Gastrocnemius medialis (tissue), 4 donors: ENCODE measurements at regions not wholly inside any gene's neighbourhood (a gene's known extent, or its start where the extent isn't known, plus 50 kb on each side); places are given as distances from the start of the nearest gene placed in this dataset.

Experiments
- ATAC-seq, 2 donors: fragments of 150-250 bp; one replicate each; pipeline ENCODE4 v1.9.1; 2016
- DNase-seq, 2 donors: peaks; one replicate each; pipeline ENCODE4 v3.0.0-alpha.2; 2019
- H3K27ac ChIP-seq, 4 donors: fragments of 200-600 bp; sonication (generic); 1 replicate in 1 of 4; 2 replicates in 3 of 4; pipeline ENCODE4 v1.5.1; 2016 to 2018; ENCODE audit warnings: mild to moderate bottlenecking in 2 of 4, moderate library complexity in 1 of 4
- H3K27me3 ChIP-seq, 3 donors: fragments of 200-600 bp; sonication (generic) in 2 of 3; 1 replicate in 1 of 3; 2 replicates in 2 of 3; pipeline versions ENCODE4 v1.5.1 to v1.6.0; 2016 to 2019; ENCODE audit warnings: mild to moderate bottlenecking in 1 of 3, moderate library complexity in 1 of 3
- H3K36me3 ChIP-seq, 2 donors: fragments of 200-600 bp; sonication (generic) in 1 of 2; one replicate each; pipeline ENCODE4 v1.5.1; 2017 to 2018
- H3K4me1 ChIP-seq, 2 donors: fragments of 200-600 bp; sonication (generic) in 1 of 2; one replicate each; pipeline ENCODE4 v1.5.1; 2016 to 2017; ENCODE audit warnings: mild to moderate bottlenecking in 2 of 2
- H3K4me3 ChIP-seq, 4 donors: fragments of 200-600 bp; sonication (generic) in 3 of 4; 1 replicate in 1 of 4; 2 replicates in 3 of 4; pipeline ENCODE4 v1.5.1; 2016 to 2019; ENCODE audit warnings: mild to moderate bottlenecking in 2 of 4
- H3K9me3 ChIP-seq, 3 donors: fragments of 200-600 bp; sonication (generic) in 2 of 3; 1 replicate in 1 of 3; 2 replicates in 2 of 3; pipeline ENCODE4 v1.5.1; 2016 to 2019
- POLR2A ChIP-seq, 2 donors: fragments of 450-650 bp; IDR thresholded peaks; one replicate each; pipeline ENCODE4 v1.6.1; 2017; ENCODE audit warnings: antibody characterized with exemption in 2 of 2, mild to moderate bottlenecking in 2 of 2, moderate library complexity in 2 of 2
- in situ Hi-C, 4 donors: fragments of 200-750 bp; cut with MboI; loops; one replicate each; pipeline versions ENCODE4 v1.15.0 to v1.8.0; 2017; ENCODE audit warnings: low sequenced_read_pairs in 4 of 4
- intact Hi-C: fragments of 100-400 bp; cut with DNase I; formaldehyde crosslinking; loops from one replicate; pipeline ENCODE4 v1.15.1; 2023; ENCODE audit warnings: low total_unique reads
- TF ChIP-seq, protein P1 (sequence below), 5 experiments: fragments of 450-650 bp in 3 of 5; fragments of 200-600 bp in 2 of 5; sonication (generic) in 2 of 5; IDR thresholded peaks in 4 of 5; conservative IDR thresholded peaks in 1 of 5; 1 replicate in 4 of 5; 2 replicates in 1 of 5; pipeline ENCODE4 v1.5.1; 2016 to 2019; ENCODE audit warnings: antibody characterized with exemption in 5 of 5, mild to moderate bottlenecking in 3 of 5, moderate library complexity in 3 of 5

GRCh38 chr3:152559246-152559645, 275.7 kb upstream of the P2RY1 start:
- DNase-seq (no peak), ATAC-seq (no peak)
- Histone ChIP-seq H3K27me3 (no peaks in the 10 kb centered on the region), H3K4me3 (no peak overlapping the region), H3K4me1 (peaks cover 37 to 39% of the 10 kb centered on the region in 2 donors), H3K9me3 (no peaks in the 10 kb centered on the region), H3K27ac (no peak overlapping the region), H3K36me3 (no peaks in the 10 kb centered on the region)
- in situ Hi-C loops (no loop called here), intact Hi-C loops (loop anchor here (10.0 kb wide), 1 partner anchor 304 kb away; no protein-coding TSS in a partner anchor)
- TF ChIP-seq, protein P1, sequence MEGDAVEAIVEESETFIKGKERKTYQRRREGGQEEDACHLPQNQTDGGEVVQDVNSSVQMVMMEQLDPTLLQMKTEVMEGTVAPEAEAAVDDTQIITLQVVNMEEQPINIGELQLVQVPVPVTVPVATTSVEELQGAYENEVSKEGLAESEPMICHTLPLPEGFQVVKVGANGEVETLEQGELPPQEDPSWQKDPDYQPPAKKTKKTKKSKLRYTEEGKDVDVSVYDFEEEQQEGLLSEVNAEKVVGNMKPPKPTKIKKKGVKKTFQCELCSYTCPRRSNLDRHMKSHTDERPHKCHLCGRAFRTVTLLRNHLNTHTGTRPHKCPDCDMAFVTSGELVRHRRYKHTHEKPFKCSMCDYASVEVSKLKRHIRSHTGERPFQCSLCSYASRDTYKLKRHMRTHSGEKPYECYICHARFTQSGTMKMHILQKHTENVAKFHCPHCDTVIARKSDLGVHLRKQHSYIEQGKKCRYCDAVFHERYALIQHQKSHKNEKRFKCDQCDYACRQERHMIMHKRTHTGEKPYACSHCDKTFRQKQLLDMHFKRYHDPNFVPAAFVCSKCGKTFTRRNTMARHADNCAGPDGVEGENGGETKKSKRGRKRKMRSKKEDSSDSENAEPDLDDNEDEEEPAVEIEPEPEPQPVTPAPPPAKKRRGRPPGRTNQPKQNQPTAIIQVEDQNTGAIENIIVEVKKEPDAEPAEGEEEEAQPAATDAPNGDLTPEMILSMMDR (IDR thresholded peaks at IDR 0.05 in 4 of 5, conservative IDR thresholded peaks at IDR 0.05 in 1 of 5) = no peak
- no peak for TF ChIP-seq POLR2A (IDR thresholded peaks at IDR 0.05)

GRCh38 chr3:152564459-152564858, 270.5 kb upstream of the P2RY1 start:
- peak overlapping the region in 3 of 4 donors; percentile 54 to 63 (median 57) for H3K27ac ChIP-seq
- DNase-seq (no peak), ATAC-seq (no peak)
- TF ChIP-seq POLR2A (IDR thresholded peaks at IDR 0.05) = no peak
- no peaks in the 10 kb centered on the region for H3K27me3 ChIP-seq
- in situ Hi-C loops (no loop called here), intact Hi-C loops (no loop called here)
- no peak overlapping the region for H3K4me3 ChIP-seq
- H3K4me1 ChIP-seq = peaks cover 11 to 14% of the 10 kb centered on the region in 2 donors
- H3K36me3 ChIP-seq = no peaks in the 10 kb centered on the region
- no peaks in the 10 kb centered on the region for H3K9me3 ChIP-seq

- TF ChIP-seq, protein P1 (IDR thresholded peaks at IDR 0.05 in 4 of 5, conservative IDR thresholded peaks at IDR 0.05 in 1 of 5) = peak; percentile 8 to 54 (median 50)
- no peak for TF ChIP-seq POLR2A (IDR thresholded peaks at IDR 0.05)
- DNase-seq (peak; percentile 30 to 37), ATAC-seq (peak in 1 of 2 donors; percentile 62)
- Histone ChIP-seq H3K27ac (no peak overlapping the region), H3K4me3 (no peak overlapping the region), H3K36me3 (no peaks in the 10 kb centered on the region), H3K9me3 (no peaks in the 10 kb centered on the region), H3K27me3 (no peaks in the 10 kb centered on the region), H3K4me1 (no peaks in the 10 kb centered on the region)
- in situ Hi-C loops = loop anchor here in 3 of 4 donors (5.0 to 10.0 kb wide), 2 partner anchors 62 to 100 kb away; no protein-coding TSS in a partner anchor
- intact Hi-C loops = loop anchor here (1.0 to 10.0 kb wide), 4 partner anchors 52 to 500 kb away; no protein-coding TSS in a partner anchor
These were observed 260.4 kb upstream of the P2RY1 start for GRCh38 chr3:152574461-152575079.

GRCh38 chr3:152578769-152579168, 256.2 kb upstream of the P2RY1 start:
- Histone ChIP-seq H3K9me3 (no peaks in the 10 kb centered on the region), H3K27ac (no peak overlapping the region), H3K4me3 (no peak overlapping the region), H3K4me1 (peaks cover 0 to 6% of the 10 kb centered on the region in 2 donors), H3K27me3 (no peaks in the 10 kb centered on the region), H3K36me3 (no peaks in the 10 kb centered on the region)
- TF ChIP-seq, protein P1 (IDR thresholded peaks at IDR 0.05 in 4 of 5, conservative IDR thresholded peaks at IDR 0.05 in 1 of 5) = no peak
- no peak for TF ChIP-seq POLR2A (IDR thresholded peaks at IDR 0.05)
- DNase-seq (no peak), ATAC-seq (no peak)
- intact Hi-C loops (loop anchor here (10.0 kb wide), 1 partner anchor 504 kb away; no protein-coding TSS in a partner anchor), in situ Hi-C loops (loop anchor here in 2 of 4 donors (10.0 kb wide), 1 partner anchor 104 kb away; no protein-coding TSS in a partner anchor)

DNA sequence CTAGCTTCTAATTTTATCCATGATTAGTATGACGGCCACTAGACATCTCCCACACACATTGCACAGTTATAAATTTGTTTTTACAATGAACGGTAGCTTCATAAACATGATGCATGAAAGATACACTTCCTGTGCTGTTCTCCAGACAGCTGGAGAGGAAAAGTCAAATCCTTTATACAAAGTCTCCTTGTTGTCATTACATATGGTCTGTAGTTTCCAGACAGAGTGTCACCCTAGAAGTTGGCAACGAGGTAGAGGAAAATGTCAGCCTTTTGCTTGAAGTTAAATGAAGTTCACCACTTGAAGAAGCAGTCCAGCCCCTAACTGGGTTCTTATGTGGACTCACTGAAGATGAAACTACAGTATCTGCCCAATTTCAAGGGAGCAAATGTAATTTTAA, 253.0 kb upstream of the P2RY1 start:
- no peak overlapping the region for H3K27ac ChIP-seq
- no peak for DNase-seq
- intact Hi-C loops = no loop called here

More for the DNA sequence above, 253.0 kb upstream of the P2RY1 start:
- no peak for ATAC-seq
- H3K9me3 ChIP-seq = no peaks in the 10 kb centered on the region
- H3K4me3 ChIP-seq = no peak overlapping the region
- no peak for TF ChIP-seq POLR2A (IDR thresholded peaks at IDR 0.05)
- TF ChIP-seq, protein P1 (IDR thresholded peaks at IDR 0.05 in 4 of 5, conservative IDR thresholded peaks at IDR 0.05 in 1 of 5) = no peak
- H3K36me3 ChIP-seq = no peaks in the 10 kb centered on the region
- in situ Hi-C loops = no loop called here
- H3K27me3 ChIP-seq = no peaks in the 10 kb centered on the region
- H3K4me1 ChIP-seq = peaks cover 0 to 6% of the 10 kb centered on the region in 2 donors
